Fibroblast of the conjunctiva (primary cell): ENCODE measurements at regions not wholly inside any gene's neighbourhood (a gene's known extent, or its start where the extent isn't known, plus 50 kb on each side); places are given as distances from the start of the nearest gene placed in this dataset.

ENCODE experiments used
- DNase-seq: peaks from one replicate; pipeline ENCODE4 v3.0.0-alpha.2; 2010; ENCODE audit warnings: low read depth

DNA sequence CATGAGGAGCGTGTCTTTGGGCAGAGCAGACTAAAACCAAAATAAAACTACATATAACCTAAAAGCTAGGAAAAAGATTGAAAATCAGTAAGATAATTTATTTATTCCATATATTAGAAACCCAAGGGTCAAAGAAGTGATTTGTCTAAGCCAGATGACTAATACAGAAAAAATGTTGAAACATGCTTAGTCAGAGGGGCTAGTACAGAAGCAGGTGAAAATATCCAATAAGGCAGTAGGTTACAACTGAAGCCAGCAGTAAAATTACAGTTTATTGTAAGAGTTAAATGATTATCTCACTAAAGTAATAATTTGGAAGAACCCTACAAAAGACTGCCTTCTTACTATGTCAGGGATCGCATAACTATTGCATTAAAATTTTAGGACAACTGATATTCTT lies 1190.9 kb upstream of the PRMT6 start:
- no peak for DNase-seq

DNA sequence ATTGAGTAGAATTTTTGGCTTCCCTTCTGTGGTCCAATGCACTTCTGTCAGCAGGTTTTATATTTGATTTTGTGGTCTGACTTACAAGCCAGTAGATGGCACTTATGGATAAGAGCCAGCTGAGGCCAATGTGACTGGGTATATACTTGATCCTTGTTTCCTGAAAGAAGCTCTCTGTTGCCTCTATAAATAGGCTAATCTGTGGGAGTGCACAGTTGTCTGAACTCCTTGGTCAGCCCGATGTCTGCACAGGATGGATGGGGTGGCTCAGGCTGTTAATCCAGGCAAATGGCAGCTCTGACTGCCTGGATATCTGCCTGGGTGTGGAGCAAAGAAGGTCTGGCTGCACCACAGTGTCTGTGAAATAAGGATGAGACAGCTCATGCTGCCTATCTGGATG lies 1183.7 kb upstream of the PRMT6 start:
- DNase-seq = no peak

DNA sequence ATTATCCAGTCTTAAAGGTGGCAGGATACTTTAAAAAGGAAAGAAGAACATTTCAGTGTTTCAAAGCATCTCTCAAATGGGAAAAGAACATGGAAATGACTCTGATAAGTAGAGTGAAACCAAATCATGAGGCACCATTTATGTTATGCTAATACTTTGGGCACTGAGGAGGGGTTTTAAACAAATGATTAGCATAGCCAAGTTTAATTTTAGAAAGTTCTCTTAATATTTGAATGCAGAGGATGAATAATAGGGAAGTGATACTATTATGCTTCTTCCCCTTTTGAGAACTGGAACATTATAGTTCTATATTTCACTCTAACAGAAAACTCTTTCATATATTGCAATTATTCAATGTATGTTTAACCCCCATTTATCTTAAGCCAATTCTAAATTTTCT lies 1181.9 kb upstream of the PRMT6 start:
- DNase-seq = no peak

GRCh38 chr1:105886309-105886708 lies 1170.2 kb upstream of the PRMT6 start:
- no peak for DNase-seq

DNA sequence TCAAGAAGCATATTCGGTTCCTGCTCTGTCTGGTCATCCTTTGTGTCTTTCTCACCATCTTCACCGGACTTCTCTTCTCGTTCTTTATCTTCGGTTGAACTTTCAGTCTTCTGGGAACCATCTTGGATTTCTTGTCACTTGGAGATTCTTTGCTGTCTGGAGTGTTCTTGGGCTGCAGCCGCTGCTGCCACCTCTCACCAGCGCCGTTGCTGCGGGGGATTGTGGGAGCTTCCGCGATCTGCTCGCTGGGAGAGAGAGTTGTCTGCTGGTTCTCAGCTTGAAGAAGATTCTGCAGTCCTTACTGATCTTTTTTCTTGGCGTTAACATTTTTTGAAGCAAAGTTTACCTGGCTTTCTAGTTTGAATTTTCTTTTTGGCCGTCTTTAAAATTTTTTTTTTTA lies 1165.2 kb upstream of the PRMT6 start:
- DNase-seq = no peak

DNA sequence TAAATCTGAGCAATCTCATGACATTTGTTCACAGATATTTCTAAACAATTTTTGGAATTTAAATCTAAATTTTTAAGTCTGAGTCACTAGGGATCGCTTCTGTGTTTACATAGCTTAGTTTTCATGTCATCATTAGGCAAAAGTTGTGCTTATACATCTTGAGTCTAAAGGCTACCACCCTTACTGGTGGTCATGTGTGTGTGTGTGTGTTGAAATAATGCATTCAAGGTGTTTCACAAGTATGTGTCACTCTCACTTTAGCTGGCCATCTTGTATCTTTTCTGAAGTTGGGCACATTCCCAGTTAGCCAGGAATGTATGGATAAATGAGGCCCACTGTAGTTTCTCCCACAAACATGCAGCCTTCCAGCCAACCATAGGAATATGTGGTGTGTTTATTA lies 1162.5 kb upstream of the PRMT6 start:
- peak; percentile 3 for DNase-seq

DNA sequence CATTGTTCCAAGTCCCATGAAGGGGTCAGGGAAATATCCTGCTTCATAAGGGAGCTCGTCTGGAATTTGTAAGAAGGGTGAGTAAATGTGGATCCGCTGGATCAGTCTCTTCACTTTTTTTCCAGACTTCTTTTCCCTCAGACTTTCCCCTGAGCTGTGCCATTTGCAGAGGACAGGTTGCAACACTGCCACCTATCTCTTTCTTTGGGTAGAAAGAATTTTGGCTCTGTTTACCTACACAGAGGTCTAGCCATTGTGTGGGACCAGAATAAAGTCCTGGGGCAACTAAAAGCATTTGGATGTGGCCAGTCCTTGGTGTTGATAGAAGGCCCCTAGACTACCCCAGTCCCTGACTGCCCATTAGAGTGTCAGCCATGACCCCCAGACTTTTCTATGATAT lies 1146.7 kb upstream of the PRMT6 start:
- no peak for DNase-seq

GRCh38 chr1:105914403-105914802 lies 1142.1 kb upstream of the PRMT6 start:
- DNase-seq = no peak

DNA sequence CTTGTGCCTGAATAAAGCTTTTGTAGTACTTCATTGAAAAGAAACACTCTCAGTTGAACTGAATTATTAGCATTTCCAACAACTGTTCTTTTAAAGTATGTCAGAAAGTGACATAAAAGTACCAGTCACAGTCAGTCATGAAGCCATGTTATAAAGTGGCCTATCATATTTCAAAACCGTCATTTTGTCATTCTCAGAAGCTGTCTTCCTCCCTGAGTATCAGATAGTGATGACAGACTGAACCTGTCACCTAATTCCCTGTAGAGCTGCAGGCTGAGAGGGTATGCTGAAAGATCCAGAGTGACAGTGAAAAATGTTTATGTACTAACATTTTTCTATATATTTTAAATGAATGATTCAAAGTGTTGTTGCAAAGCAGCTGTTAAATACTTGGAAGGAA lies 1121.7 kb upstream of the PRMT6 start:
- DNase-seq = no peak

DNA sequence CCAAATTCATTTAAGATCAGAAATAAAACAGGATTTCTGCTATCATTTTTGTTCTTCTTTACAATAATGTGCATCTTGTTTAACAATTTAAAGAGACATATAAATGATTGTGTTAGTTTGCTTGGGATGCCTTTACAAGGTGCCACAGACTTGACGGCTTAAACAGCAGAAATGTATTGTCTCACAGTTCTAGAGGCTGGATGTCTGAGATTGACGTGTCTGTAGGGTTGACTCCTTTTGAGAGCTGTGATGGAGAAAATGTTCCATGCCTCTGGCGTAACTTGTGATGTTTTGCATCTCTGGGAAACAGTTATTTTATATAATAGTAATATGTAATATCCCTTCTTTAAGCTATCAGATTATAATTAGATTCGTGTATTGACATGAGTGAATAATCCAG lies 1091.6 kb upstream of the PRMT6 start:
- DNase-seq = no peak

DNA sequence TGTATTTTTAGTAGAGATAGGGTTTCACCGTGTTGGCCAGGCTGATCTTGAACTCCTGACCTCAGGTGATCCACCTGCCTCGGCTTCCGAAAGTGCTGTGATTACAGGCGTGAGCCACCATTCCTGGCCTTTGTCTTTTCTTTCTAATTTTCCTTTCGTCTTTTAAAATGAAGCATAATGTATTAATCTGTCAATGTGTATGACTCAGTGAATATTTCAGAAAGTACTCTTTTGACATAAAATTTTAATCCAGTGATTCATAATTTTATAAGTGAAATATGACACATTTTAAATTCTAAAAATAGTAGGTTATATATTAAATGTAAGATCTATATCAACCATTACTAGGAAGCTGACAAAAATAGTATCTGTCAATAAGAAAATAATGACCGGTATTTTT lies 1059.0 kb upstream of the PRMT6 start:
- DNase-seq = no peak

- no peak for DNase-seq
Measured at GRCh38 chr1:106022312-106022902, 1034.1 kb upstream of the PRMT6 start.

- no peak for DNase-seq
Measured at GRCh38 chr1:106027871-106028270, 1028.6 kb upstream of the PRMT6 start.

- no peak for DNase-seq
Measured at GRCh38 chr1:106037526-106037925, 1018.9 kb upstream of the PRMT6 start.

DNA sequence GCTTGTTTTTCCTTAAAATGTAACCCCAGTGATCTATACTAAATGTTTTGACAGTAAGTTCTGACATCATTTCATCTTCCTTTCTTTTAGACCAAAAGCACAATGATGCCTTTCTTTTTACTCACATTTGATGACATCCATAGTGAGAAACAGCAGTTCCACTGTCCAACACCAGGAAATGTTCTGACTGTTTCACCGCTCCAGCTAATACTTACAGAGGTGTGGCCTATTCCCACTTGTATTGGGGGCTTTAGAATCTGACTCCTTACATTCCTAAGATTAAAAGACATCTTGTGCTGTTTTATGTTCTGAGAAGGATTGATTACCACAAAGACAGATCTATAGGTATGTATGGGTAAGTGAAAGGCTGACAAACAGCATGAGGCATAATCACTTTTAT lies 1018.2 kb upstream of the PRMT6 start:
- no peak for DNase-seq

GRCh38 chr1:106043971-106044370 lies 1012.5 kb upstream of the PRMT6 start:
- DNase-seq = no peak

- DNase-seq = no peak
Measured at GRCh38 chr1:106047210-106047609, 1009.3 kb upstream of the PRMT6 start.

DNA sequence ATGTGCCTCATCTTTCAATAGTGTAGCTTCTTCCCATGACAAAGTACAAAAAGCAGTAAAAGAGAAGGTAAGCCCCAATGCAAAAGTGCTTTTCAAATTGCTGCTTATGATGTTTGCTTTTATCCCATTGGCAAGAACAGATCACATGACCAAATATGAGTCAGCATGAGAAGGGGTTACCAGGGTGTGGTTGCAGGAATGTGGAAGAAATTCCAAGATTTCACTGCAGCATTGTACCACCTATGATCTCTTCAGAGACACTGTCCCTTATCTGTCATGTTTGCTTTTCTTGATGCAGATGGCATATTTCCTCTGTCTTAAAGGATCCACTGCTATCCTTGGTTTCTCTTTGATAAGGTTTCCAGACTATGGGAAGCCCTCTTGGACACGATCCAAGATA lies 1006.9 kb upstream of the PRMT6 start:
- DNase-seq = no peak

DNA sequence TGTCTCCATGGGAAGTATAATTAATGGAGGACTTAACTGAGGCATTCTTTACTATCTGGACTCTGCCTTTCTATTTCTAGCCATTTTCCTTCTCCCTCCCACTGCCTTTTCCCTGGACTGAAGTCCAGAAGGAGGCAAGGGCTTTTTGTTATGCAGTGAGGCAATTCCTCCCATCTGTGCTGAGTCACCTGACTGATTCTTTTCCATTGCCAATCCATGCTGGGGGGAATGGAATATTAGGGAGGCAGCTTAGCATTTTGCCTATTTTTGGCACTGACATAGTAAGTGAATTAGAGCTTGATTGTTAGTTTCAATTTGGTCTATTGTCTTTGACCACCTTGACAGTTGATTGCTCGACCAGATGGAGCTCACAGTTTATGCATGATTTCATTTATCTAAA lies 1000.6 kb upstream of the PRMT6 start:
- DNase-seq = no peak

GRCh38 chr1:106061586-106062495 lies 994.6 kb upstream of the PRMT6 start:
- no peak for DNase-seq

GRCh38 chr1:106063510-106063909 lies 993.0 kb upstream of the PRMT6 start:
- DNase-seq = no peak

GRCh38 chr1:106072909-106073600 lies 983.4 kb upstream of the PRMT6 start:
- DNase-seq = no peak
